H1 (cell line): ENCODE measurements at regions not wholly inside any gene's neighbourhood (a gene's known extent, or its start where the extent isn't known, plus 50 kb on each side); places are given as distances from the start of the nearest gene placed in this dataset.

Experiments
- BCL11A ChIP-seq, 2 experiments: IDR thresholded peaks; one replicate each; pipeline ENCODE4 v1.6.1; 2011; ENCODE audit warnings: low read depth in 2 of 2, low read length in 2 of 2, mild to moderate bottlenecking in 2 of 2
- CBX8 ChIP-seq: fragments of 300-800, 300-1000 bp; sonication (generic); IDR thresholded peaks from 2 replicates; pipeline ENCODE4 v1.7.1; 2016; ENCODE audit warnings: low read depth, low read length, borderline replicate concordance
- CHD7 ChIP-seq: fragments of 300-600 bp; sonication (generic); IDR thresholded peaks from 2 replicates; pipeline ENCODE4 v1.7.1; 2012; ENCODE audit warnings: low read length, moderate library complexity, mild to moderate bottlenecking, inconsistent platforms; ENCODE audit not compliant: insufficient replicate concordance
- CTCF ChIP-seq, 3 experiments: IDR thresholded peaks; 1 replicate in 2 of 3; 2 replicates in 1 of 3; pipeline versions ENCODE4 v1.5.1 to v1.6.1; 2011; ENCODE audit warnings: low read length in 3 of 3, mild to moderate bottlenecking in 3 of 3, inconsistent platforms in 2 of 3, low read depth in 1 of 3, moderate library complexity in 1 of 3; ENCODE audit not compliant: insufficient read depth in 1 of 3; ENCODE audit errors: control extremely low read depth in 1 of 3
- PHF8 ChIP-seq: fragments of 200-600 bp; sonication (generic); conservative IDR thresholded peaks from 2 replicates; pipeline ENCODE4 v1.7.1; 2012; ENCODE audit warnings: low read depth, mild to moderate bottlenecking, inconsistent platforms, low read length, moderate library complexity
- SP2 ChIP-seq: IDR thresholded peaks from 2 replicates; pipeline ENCODE4 v1.6.1; 2012; ENCODE audit warnings: mild to moderate bottlenecking, low read length, inconsistent platforms
- ZNF274 ChIP-seq: IDR thresholded peaks from 2 replicates; pipeline ENCODE4 v1.7.0; 2012; ENCODE audit warnings: low read length, borderline replicate concordance; ENCODE audit errors: extremely low read depth

- TF ChIP-seq SP2 (no peak), CHD7 (no peak), CTCF (IDR thresholded peaks at IDR 0.05; ENCODE audit: control extremely low read depth in 1 of 3, insufficient read depth in 1 of 3, low read depth in 1 of 3, low read length in 3 of 3) (no peak), PHF8 (no peak), ZNF274 (no peak), BCL11A (IDR thresholded peaks at IDR 0.05; ENCODE audit: low read depth in 2 of 2, low read length in 2 of 2) (no peak), CBX8 (no peak)
Measured at GRCh38 chr11:115579181-115579825, 75.1 kb upstream of the CADM1 start (continued).
